ENCODE measurements at regions not wholly inside any gene's neighbourhood (a gene's known extent, or its start where the extent isn't known, plus 50 kb on each side); places are given as distances from the start of the nearest gene placed in this dataset.
A peak's percentile ranks its signal among the peaks of the same experiment; 100 is the strongest.

- Mint-ChIP-seq H3K4me1 (peaks cover 46% of the 10 kb centered on the region), H3K4me3 (no peak overlapping the region), H3K27ac (no peak overlapping the region)
Observed at GRCh38 chr10:88067737-88068136, 204.3 kb downstream of the PTEN start.

GRCh38 chr10:88069338-88069737 is 205.9 kb downstream of the PTEN start:
- peaks cover 33% of the 10 kb centered on the region for H3K4me1 Mint-ChIP-seq
- no peak overlapping the region for H3K27ac Mint-ChIP-seq
- H3K9me3 Mint-ChIP-seq = no peaks in the 10 kb centered on the region
- H3K4me3 Mint-ChIP-seq = no peak overlapping the region
- H3K36me3 Mint-ChIP-seq = no peaks in the 10 kb centered on the region
- no peak for DNase-seq (ENCODE audit: low spot score in 2 of 2)
- ATAC-seq = no peak

More at GRCh38 chr10:88067737-88068136, 204.3 kb downstream of the PTEN start:
- ATAC-seq (no peak), DNase-seq (ENCODE audit: low spot score in 2 of 2) (no peak)
- Mint-ChIP-seq H3K9me3 (no peaks in the 10 kb centered on the region), H3K36me3 (no peaks in the 10 kb centered on the region)

- DNase-seq (ENCODE audit: low spot score in 2 of 2) (no peak), ATAC-seq (no peak)
- Mint-ChIP-seq H3K27ac (no peak overlapping the region), H3K4me1 (peaks cover 24% of the 10 kb centered on the region), H3K4me3 (no peak overlapping the region), H3K36me3 (no peaks in the 10 kb centered on the region), H3K9me3 (no peaks in the 10 kb centered on the region)
Observed at GRCh38 chr10:88070080-88070880, 206.9 kb downstream of the PTEN start.

- ATAC-seq (no peak), DNase-seq (ENCODE audit: low spot score in 2 of 2) (no peak)
- Mint-ChIP-seq H3K27ac (no peak overlapping the region), H3K4me1 (peaks cover 23% of the 10 kb centered on the region), H3K9me3 (no peaks in the 10 kb centered on the region), H3K36me3 (no peaks in the 10 kb centered on the region), H3K4me3 (no peak overlapping the region)
Observed at GRCh38 chr10:88071879-88072278, 208.5 kb downstream of the PTEN start.

- Mint-ChIP-seq H3K9me3 (no peaks in the 10 kb centered on the region), H3K4me1 (peaks cover 23% of the 10 kb centered on the region), H3K4me3 (no peak overlapping the region), H3K27ac (no peak overlapping the region), H3K36me3 (no peaks in the 10 kb centered on the region)
- ATAC-seq (no peak), DNase-seq (ENCODE audit: low spot score in 2 of 2) (no peak)
Observed at GRCh38 chr10:88073682-88074081, 210.3 kb downstream of the PTEN start.

GRCh38 chr10:88074971-88075370 is 211.5 kb downstream of the PTEN start:
- H3K9me3 Mint-ChIP-seq = no peaks in the 10 kb centered on the region
- H3K4me1 Mint-ChIP-seq = peaks cover 23% of the 10 kb centered on the region
- no peak overlapping the region for H3K27ac Mint-ChIP-seq
- ATAC-seq (no peak), DNase-seq (ENCODE audit: low spot score in 2 of 2) (no peak)
- H3K4me3 Mint-ChIP-seq = no peak overlapping the region
- H3K36me3 Mint-ChIP-seq = no peaks in the 10 kb centered on the region

- Mint-ChIP-seq H3K36me3 (no peaks in the 10 kb centered on the region), H3K27ac (no peak overlapping the region), H3K4me3 (no peak overlapping the region), H3K4me1 (peaks cover 23% of the 10 kb centered on the region), H3K9me3 (no peaks in the 10 kb centered on the region)
- ATAC-seq = peak; percentile 81
- peak in 1 of 2 donors; percentile 58 for DNase-seq (ENCODE audit: low spot score in 2 of 2)
Observed at GRCh38 chr10:88076027-88076880, 212.8 kb downstream of the PTEN start.

- no peak for ATAC-seq
- Mint-ChIP-seq H3K4me3 (no peak overlapping the region), H3K27ac (no peak overlapping the region)
Observed at GRCh38 chr10:88077977-88078376, 214.6 kb downstream of the PTEN start.

GRCh38 chr10:88080213-88080612 is 216.8 kb downstream of the PTEN start:
- DNase-seq (ENCODE audit: low spot score in 2 of 2) = no peak
- H3K4me3 Mint-ChIP-seq = no peak overlapping the region
- H3K36me3 Mint-ChIP-seq = no peaks in the 10 kb centered on the region
- ATAC-seq = no peak
- no peaks in the 10 kb centered on the region for H3K9me3 Mint-ChIP-seq
- peaks cover 31% of the 10 kb centered on the region for H3K4me1 Mint-ChIP-seq
- H3K27ac Mint-ChIP-seq = no peak overlapping the region

More at GRCh38 chr10:88077977-88078376, 214.6 kb downstream of the PTEN start:
- DNase-seq (ENCODE audit: low spot score in 2 of 2) = no peak
- H3K36me3 Mint-ChIP-seq = no peaks in the 10 kb centered on the region
- peaks cover 30% of the 10 kb centered on the region for H3K4me1 Mint-ChIP-seq
- H3K9me3 Mint-ChIP-seq = no peaks in the 10 kb centered on the region

GRCh38 chr10:88081457-88082054 is 218.1 kb downstream of the PTEN start:
- peaks cover 22% of the 10 kb centered on the region for H3K4me1 Mint-ChIP-seq
- H3K36me3 Mint-ChIP-seq = no peaks in the 10 kb centered on the region
- DNase-seq (ENCODE audit: low spot score in 2 of 2) (no peak), ATAC-seq (no peak)
- H3K9me3 Mint-ChIP-seq = no peaks in the 10 kb centered on the region
- no peak overlapping the region for H3K27ac Mint-ChIP-seq
- no peak overlapping the region for H3K4me3 Mint-ChIP-seq

- DNase-seq (ENCODE audit: low spot score in 2 of 2) (no peak), ATAC-seq (no peak)
- H3K4me3 Mint-ChIP-seq = no peak overlapping the region
- H3K9me3 Mint-ChIP-seq = no peaks in the 10 kb centered on the region
- H3K4me1 Mint-ChIP-seq = peaks cover 14% of the 10 kb centered on the region
- H3K27ac Mint-ChIP-seq = no peak overlapping the region
- H3K36me3 Mint-ChIP-seq = no peaks in the 10 kb centered on the region
Observed at GRCh38 chr10:88082391-88082790, 219.0 kb downstream of the PTEN start.

- no peak for ATAC-seq
- Mint-ChIP-seq H3K4me3 (no peak overlapping the region), H3K36me3 (no peaks in the 10 kb centered on the region), H3K4me1 (peaks cover 8% of the 10 kb centered on the region), H3K9me3 (no peaks in the 10 kb centered on the region), H3K27ac (no peak overlapping the region)
- no peak for DNase-seq (ENCODE audit: low spot score in 2 of 2)
Observed at GRCh38 chr10:88082806-88083596, 219.6 kb downstream of the PTEN start.

- H3K4me3 Mint-ChIP-seq = no peak overlapping the region
- no peak overlapping the region for H3K27ac Mint-ChIP-seq
- H3K36me3 Mint-ChIP-seq = no peaks in the 10 kb centered on the region
- H3K4me1 Mint-ChIP-seq = peaks cover 8% of the 10 kb centered on the region
- no peaks in the 10 kb centered on the region for H3K9me3 Mint-ChIP-seq
- ATAC-seq = no peak
- DNase-seq (ENCODE audit: low spot score in 2 of 2) = no peak
Observed at GRCh38 chr10:88083597-88083989, 220.2 kb downstream of the PTEN start.

GRCh38 chr10:88086187-88086960 is 222.9 kb downstream of the PTEN start:
- peaks cover 27% of the 10 kb centered on the region for H3K4me1 Mint-ChIP-seq
- H3K27ac Mint-ChIP-seq = no peak overlapping the region
- no peaks in the 10 kb centered on the region for H3K9me3 Mint-ChIP-seq
- H3K36me3 Mint-ChIP-seq = peaks cover 7% of the 10 kb centered on the region
- ATAC-seq (no peak), DNase-seq (ENCODE audit: low spot score in 2 of 2) (no peak)
- H3K4me3 Mint-ChIP-seq = no peak overlapping the region

All from stimulated activated effector memory CD8-positive, alpha-beta T cell treated with anti-CD3 and anti-CD28 coated beads, Interleukin-12 subunit alpha, Interleukin-12 subunit beta, amount 100 ng/mL, for 72 hours (primary cell).